GM18909 (cell line): ENCODE measurements at regions not wholly inside any gene's neighbourhood (a gene's known extent, or its start where the extent isn't known, plus 50 kb on each side); places are given as distances from the start of the nearest gene placed in this dataset.
A peak's percentile ranks its signal among the peaks of the same experiment; 100 is the strongest.

Experiments used
- ATAC-seq: cut with Tn5 transposase; IDR thresholded peaks from one replicate; pipeline ENCODE4 v1.9.1; 2021; ENCODE audit warnings: mild to moderate bottlenecking; ENCODE audit not compliant: unreplicated experiment, poor library complexity

GRCh38 chr2:71277536-71278103 lies 50.7 kb upstream of the PAIP2B start:
- no peak for ATAC-seq

DNA sequence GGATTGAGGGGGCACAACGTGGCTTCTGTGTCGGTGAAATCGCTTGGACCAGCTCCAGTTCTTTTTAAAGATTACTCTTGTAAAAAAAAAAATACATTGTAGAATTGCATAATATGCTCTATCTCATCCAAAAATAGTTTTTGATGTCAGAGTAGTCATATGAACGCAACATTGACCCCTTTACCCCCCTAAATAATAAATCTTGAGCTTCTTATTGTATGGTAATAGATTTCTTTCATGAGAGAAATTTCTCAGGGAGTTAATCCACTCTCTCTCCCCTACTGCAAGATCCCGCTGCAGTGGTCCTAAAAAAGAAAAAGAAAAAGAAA lies 50.2 kb upstream of the PAIP2B start:
- no peak for ATAC-seq

- peak; percentile 99 for ATAC-seq
These were observed 49.6 kb upstream of the PAIP2B start for GRCh38 chr2:71276311-71277146.
